ENCODE measurements at regions not wholly inside any gene's neighbourhood (a gene's known extent, or its start where the extent isn't known, plus 50 kb on each side); places are given as distances from the start of the nearest gene placed in this dataset.

DNA sequence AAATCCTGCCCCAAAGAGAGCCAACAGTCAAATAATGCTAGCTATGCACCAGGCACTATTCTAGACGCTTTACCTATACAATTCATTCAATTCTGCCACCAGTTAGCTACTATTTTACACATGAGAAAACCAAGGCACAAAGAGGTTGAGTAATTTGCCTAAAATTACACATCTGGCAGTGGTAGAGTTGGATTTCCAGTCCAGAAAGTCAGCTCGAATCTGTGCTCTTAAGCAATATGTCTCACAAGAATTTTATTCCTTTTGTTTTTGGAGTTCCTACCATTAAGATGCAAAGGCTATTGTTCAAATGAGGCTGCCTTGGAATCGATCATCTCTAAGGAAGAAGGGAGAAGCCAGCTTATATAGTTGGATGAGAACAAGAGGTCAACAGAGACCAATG, 256.9 kb upstream of the RASA1 start:
- TF ChIP-seq, protein P1, sequence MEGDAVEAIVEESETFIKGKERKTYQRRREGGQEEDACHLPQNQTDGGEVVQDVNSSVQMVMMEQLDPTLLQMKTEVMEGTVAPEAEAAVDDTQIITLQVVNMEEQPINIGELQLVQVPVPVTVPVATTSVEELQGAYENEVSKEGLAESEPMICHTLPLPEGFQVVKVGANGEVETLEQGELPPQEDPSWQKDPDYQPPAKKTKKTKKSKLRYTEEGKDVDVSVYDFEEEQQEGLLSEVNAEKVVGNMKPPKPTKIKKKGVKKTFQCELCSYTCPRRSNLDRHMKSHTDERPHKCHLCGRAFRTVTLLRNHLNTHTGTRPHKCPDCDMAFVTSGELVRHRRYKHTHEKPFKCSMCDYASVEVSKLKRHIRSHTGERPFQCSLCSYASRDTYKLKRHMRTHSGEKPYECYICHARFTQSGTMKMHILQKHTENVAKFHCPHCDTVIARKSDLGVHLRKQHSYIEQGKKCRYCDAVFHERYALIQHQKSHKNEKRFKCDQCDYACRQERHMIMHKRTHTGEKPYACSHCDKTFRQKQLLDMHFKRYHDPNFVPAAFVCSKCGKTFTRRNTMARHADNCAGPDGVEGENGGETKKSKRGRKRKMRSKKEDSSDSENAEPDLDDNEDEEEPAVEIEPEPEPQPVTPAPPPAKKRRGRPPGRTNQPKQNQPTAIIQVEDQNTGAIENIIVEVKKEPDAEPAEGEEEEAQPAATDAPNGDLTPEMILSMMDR (conservative IDR thresholded peaks at IDR 0.05): no peak
- no peak for TF ChIP-seq ZFX (IDR thresholded peaks at IDR 0.05)
- H3K27ac ChIP-seq: no peak overlapping the region

DNA sequence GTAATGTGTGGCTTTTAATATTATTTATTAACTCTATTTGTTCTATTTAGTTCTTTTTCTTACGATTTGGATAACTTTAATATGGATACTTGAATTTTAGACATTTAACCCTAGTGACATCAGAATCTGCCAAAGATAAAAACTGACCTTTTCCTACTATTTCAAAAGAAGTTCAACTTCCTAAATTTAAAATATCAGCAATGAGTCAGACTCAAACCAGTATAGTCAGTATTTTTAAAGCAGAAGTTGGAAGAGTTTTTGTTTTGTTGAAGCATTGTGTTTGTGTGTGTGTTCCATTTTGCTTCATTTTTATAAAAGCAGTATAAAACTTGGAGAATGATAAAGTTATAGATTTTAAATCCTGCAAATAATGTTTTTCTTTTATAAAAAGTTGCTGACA, 251.8 kb upstream of the RASA1 start:
- no peak for TF ChIP-seq ZFX (IDR thresholded peaks at IDR 0.05)
- TF ChIP-seq, protein P1 (conservative IDR thresholded peaks at IDR 0.05): no peak
- H3K27ac ChIP-seq: no peak overlapping the region

DNA sequence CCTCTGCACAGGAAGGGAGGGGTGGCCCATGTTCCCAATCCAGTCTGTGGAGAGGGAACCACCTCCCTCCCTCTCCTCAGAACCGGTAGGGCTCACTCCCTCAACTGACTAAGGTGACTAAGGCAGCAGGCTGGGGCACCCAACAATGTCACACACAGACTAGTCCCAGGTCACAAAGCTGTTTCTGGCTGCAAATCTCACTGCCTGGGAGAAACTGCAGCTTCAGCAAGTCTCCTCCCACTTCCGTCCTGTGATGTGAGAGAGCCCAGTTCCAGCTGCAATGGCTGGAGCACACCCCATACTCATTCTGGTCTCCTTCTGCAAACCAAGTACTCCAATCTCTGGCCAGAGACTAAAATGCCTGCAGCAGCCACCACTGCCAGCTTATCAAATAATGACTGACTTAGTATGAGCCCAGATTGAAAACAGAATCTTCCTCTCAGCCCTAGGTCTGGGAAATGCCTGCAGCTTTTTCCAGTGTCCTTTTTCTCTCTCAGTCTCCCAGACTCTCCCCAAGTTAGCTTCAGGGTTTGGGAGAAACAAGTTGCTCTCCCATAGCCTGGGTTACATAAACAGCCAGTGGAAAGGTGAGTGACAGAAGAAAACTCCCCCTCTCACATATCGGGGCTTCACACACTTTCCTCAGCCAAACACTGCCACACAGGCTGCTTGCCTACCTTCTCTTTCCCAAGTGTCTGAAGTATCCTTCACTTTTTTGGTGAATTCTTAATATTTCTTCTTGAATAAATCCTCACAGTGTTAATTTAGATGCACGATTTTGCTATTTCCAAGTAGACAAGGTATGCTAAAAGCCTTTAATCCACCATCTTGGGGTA, 247.4 kb upstream of the RASA1 start:
- TF ChIP-seq, protein P1 (conservative IDR thresholded peaks at IDR 0.05): no peak
- TF ChIP-seq ZFX (IDR thresholded peaks at IDR 0.05): no peak
- no peak overlapping the region for H3K27ac ChIP-seq

GRCh38 chr5:87022415-87022814, 245.3 kb upstream of the RASA1 start:
- H3K27ac ChIP-seq: no peak overlapping the region
- TF ChIP-seq ZFX (IDR thresholded peaks at IDR 0.05): no peak
- TF ChIP-seq, protein P1 (conservative IDR thresholded peaks at IDR 0.05): no peak

GRCh38 chr5:87027570-87027969, 240.1 kb upstream of the RASA1 start:
- no peak overlapping the region for H3K27ac ChIP-seq
- TF ChIP-seq, protein P1 (conservative IDR thresholded peaks at IDR 0.05): no peak
- no peak for TF ChIP-seq ZFX (IDR thresholded peaks at IDR 0.05)

DNA sequence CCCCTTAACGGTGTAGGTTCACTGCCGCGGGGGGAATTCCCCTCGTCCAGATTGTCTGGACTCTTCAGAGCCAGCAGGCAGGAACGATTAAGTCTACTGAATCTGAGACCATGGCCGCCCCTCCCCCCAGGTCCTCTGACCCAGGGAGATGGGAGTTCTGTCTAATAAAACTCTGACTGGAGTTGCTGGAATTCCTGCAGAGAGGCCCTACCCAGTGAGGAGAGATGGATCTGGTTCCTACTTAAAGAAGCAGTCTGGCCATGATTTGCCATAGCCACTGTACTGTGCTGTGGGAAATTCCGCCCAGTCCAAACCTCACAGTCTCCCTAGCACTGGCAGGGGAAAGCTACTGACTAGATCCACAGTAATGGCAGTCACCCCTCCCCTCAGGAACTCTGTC, 237.7 kb upstream of the RASA1 start:
- TF ChIP-seq, protein P1 (conservative IDR thresholded peaks at IDR 0.05): no peak
- no peak for TF ChIP-seq ZFX (IDR thresholded peaks at IDR 0.05)
- no peak overlapping the region for H3K27ac ChIP-seq

- no peak for TF ChIP-seq ZFX (IDR thresholded peaks at IDR 0.05)
- TF ChIP-seq, protein P1 (conservative IDR thresholded peaks at IDR 0.05): no peak
- H3K27ac ChIP-seq: no peak overlapping the region
Observed at GRCh38 chr5:87030699-87031098, 237.0 kb upstream of the RASA1 start.
